ENCODE measurements at regions not wholly inside any gene's neighbourhood (a gene's known extent, or its start where the extent isn't known, plus 50 kb on each side); places are given as distances from the start of the nearest gene placed in this dataset.

DNA sequence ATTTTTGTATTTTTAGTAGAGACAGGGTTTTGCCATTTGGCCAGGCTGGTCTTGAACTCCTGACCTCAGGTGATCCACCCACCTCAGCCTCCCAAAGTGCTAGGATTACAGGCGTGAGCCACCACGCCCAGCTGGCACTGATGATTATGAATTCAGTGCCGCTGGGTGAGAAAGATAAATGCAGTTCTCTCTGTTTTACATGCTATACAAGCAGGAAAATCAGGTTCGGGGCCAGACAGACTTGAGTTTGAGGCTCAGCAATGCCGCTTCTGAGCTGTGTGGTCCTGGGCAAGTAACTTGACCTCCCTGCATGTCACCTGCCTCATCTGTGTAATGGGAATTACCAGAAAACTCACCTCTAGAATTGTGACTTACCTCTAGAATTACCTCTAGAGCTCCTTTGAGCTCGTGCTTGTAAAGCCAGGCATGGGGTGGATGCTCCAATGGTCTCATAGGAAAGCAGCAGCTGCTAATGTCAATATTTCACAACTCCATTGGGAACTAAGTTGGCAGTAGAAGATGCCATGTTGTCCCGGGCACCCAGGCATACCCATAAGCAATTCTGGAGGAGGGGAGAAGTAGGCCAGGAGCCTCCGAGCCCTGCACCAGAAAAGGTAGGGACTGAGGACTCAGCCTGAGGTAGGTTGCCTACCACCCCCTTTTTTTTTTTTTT lies 119.8 kb upstream of the SLC25A33 start:
- no peak for DNase-seq

GRCh38 chr1:9420835-9421532 lies 118.3 kb upstream of the SLC25A33 start:
- peak; percentile 19 for DNase-seq

GRCh38 chr1:9421533-9421873 lies 117.8 kb upstream of the SLC25A33 start:
- no peak for DNase-seq

DNA sequence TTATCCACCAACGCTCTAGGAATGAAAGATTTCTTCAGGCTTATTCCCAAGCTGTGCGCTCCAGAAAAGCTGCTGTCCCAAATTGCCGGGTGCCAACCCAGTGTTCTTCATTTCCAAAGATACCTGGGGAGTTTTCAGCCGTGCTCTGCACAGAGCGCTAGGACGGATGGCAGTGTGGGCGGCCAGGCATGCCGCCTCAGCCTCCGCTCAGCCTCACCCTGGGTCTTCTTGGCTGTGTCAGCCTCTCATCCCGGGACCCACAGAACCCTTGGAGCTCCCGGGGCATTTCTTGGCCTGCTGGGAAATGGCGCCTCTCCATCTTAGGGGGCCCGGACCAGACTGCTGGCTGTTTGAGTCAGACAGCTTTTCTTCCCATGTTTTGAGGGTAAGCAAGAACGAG lies 116.9 kb upstream of the SLC25A33 start:
- DNase-seq: no peak

GRCh38 chr1:9422911-9423505 lies 116.3 kb upstream of the SLC25A33 start:
- no peak for DNase-seq

GRCh38 chr1:9424261-9424660 lies 115.0 kb upstream of the SLC25A33 start:
- no peak for DNase-seq

GRCh38 chr1:9425859-9426258 lies 113.4 kb upstream of the SLC25A33 start:
- DNase-seq: peak; percentile 16

GRCh38 chr1:9426291-9426711 lies 113.0 kb upstream of the SLC25A33 start:
- DNase-seq: peak; percentile 90

DNA sequence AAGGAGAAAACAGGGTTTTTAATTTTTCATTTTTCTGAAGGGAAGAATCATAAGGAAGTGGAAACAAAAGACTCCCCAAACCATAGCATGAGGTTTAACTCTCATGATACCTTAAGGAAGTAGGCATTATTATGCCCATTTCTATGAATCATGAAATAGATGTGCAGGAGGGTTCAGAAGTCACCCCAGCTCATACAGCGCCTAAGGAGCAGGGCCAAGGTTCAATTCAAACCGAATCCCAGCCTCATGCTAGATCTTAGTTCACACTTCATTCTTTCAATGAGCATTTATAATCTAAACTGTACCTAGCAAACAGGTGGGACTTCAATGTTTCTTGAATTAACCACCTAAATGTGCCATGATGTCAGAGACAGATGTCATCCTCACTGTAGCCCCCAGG lies 111.9 kb upstream of the SLC25A33 start:
- no peak for DNase-seq

- peak; percentile 100 for DNase-seq
Measured at GRCh38 chr1:9428601-9429341, 110.5 kb upstream of the SLC25A33 start.

DNA sequence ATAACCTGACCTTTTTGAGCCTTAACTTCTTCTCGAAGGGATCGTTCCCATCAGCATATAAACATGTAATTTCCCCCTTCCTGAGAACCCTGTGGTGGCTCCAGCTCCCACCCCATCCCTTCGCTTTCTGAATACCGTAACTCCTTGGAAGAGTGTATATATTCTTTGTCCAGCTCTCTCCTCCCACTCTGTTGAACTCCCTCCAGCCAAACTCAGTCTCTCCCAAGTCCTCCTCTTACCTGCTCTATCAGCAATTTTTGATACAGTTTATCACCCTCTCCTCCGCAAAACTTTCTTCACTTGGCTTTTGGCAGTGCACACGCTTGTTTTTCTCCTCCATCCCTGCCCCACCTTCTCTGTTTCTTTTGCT lies 109.9 kb upstream of the SLC25A33 start:
- DNase-seq: no peak

GRCh38 chr1:9434247-9435152 lies 104.8 kb upstream of the SLC25A33 start:
- no peak for DNase-seq

DNA sequence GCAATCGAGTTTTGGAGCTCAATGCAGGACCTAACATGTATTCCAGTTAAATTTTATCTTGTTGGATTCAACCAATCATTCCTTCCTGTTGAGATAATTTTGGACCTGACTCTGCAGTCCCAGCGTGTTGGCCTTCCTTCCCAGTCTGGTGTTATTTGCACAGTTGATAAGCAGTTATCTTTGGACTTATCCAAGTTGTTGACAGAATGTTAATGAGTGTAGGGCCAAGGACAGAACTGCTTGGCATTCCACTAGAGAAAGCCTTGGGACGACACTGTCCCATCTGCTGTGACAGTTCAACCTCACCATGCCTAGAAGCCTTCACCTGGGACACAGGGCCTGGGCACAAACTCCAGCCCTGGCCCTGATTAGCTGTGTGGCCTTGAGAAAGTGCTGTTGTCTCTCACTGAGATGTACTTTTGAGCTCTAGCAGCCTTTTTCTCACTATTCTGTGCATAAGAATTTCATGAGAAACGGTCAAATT lies 104.1 kb upstream of the SLC25A33 start:
- no peak for DNase-seq

DNA sequence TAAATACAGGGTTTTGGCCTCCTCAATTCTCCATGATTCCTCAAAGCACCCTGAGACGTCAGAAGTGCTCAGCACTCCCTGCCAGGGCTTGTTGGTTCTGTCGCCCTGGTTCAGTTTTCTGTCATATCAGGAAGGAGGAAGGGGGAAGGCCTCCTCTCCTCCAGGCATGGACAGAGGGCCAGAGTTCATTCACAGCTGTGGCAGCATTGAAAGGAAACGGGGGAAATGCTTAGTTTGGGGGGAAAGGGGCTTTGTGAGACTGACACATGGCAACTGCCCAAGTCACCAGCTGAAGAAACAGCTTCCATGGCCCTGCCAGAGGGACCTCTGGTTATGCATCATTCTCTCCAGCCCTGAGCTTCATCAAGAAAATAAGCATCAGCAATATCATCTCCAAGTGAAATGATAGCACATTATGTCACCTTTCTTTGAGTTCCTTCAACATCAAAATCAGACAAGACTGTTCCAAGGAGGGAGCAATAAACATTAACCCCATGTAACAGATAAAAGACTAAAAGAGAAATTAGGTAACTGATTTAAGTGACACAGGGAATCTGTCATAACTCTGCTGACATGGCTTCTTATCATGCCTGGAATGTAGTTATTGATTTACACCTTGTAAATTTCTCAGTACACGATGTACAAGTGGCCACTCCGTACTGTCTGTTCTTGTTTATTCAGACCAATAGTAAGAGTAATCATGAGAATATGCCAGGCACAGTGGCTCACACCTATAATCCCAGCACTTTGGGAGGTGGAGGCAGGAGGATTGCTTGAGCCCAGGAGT lies 103.2 kb upstream of the SLC25A33 start:
- no peak for DNase-seq

DNA sequence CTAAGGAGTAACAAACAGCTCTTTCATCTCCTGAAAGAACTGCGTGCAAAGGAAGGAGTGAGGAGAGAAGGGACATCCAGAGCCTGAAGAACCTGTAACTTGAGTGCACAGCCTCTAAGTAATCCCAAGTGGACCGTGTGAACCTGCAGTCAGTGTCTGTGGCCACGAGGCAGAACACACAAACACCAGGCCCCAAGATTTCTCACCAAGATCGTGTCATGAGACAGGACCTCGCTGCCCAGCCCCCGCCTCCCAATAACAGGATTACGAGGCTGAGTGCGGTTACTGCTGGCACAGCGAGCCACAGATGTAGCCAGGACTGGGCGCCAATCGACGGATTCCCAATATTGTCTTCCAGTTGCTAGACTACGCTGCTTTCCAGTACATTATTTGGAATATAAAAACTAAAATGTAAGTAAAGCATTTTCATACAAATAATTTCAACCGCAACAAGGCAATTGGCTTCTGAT lies 101.3 kb upstream of the SLC25A33 start:
- DNase-seq: no peak

DNA sequence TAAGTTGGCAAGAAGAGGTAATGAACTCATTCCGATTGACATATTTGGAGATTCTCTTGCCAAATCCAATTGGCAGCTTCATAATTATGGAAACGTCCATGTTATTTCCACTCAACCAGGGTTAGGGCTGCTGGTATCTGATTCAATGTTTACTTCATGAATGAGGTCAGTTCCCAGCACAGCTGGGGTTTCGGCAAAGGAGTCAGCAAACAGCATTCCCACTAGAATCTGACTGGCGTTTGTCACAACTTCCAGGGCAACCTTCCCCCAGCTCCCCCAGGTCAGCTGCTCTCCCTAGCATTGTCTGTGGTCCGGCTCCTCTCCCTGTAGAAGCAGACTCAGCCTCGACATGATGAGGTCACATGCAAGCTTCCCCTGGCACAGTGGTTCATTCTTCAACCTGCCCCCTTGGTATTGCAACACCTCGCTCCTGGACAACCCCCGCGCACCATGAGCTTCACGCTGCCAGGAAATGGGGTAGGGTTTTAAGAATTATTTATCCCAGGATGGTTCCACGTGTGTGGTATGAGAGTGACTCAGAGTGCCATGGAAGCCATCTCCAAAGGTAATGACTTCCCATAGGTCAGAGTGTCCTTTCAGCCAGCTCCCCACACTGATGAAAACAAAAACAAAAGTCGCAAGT lies 100.7 kb upstream of the SLC25A33 start:
- DNase-seq: no peak

- DNase-seq: no peak
Measured at GRCh38 chr1:9439074-9439761, 100.0 kb upstream of the SLC25A33 start.

- DNase-seq: no peak
Measured at GRCh38 chr1:9440261-9440660, 99.0 kb upstream of the SLC25A33 start.

GRCh38 chr1:9440763-9441194 lies 98.5 kb upstream of the SLC25A33 start:
- DNase-seq: no peak

- DNase-seq: no peak
Measured at GRCh38 chr1:9441451-9442133, 97.7 kb upstream of the SLC25A33 start.

All from CD4-positive, alpha-beta T cell treated with Interleukin-17A for 1 hour (primary cell).